ENCODE measurements at regions not wholly inside any gene's neighbourhood (a gene's known extent, or its start where the extent isn't known, plus 50 kb on each side); places are given as distances from the start of the nearest gene placed in this dataset.

DNA sequence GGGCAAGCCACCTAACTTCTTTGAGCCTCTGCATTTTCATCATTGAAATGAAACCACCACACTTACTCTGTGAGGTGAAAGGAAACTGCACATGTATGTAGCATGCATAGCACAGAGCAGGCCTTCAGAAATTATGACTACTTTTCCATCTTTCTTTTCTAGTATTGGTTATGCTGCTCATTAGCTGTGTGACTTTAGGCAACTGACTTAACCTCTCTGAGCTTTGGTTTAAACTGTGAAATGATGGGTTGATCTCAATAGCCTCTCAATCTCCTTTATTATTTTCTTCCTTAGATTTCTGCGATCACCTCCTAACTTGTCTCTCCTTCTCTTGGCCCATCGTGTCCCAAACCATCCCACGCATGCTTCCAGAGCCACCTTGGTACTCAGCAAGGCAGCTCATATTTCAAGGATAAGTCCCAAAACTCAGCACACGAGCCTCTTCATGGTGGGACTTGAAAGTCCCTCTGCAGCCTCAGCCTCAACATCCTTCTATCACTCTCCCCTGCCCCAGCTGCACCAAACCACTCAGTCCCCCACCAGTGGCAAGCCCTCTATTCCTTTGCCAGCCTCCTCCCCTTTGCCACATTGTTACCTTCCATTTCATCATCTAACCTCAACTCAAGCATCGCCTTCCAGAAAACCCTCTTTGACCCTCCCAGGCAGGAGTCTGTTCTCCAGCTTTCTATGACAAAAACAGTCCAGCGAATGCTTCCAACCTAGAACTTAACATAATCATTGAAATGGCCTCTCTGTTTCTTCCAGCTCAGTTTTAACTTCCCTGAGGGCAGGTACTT is 60.3 kb upstream of the DNAH5 start:
- DNase-seq (ENCODE audit: extremely low read depth, insufficient read length): no peak
- Histone ChIP-seq H3K27me3 (replicated peaks; ENCODE audit: control insufficient read depth, insufficient read depth, low read length) (no peaks in the 10 kb centered on the region), H3K4me3 (replicated peaks; ENCODE audit: low read depth, low read length) (no peak overlapping the region), H3K36me3 (ENCODE audit: control insufficient read depth, insufficient read depth, low read length) (no peaks in the 10 kb centered on the region)
- TF ChIP-seq, protein P1, sequence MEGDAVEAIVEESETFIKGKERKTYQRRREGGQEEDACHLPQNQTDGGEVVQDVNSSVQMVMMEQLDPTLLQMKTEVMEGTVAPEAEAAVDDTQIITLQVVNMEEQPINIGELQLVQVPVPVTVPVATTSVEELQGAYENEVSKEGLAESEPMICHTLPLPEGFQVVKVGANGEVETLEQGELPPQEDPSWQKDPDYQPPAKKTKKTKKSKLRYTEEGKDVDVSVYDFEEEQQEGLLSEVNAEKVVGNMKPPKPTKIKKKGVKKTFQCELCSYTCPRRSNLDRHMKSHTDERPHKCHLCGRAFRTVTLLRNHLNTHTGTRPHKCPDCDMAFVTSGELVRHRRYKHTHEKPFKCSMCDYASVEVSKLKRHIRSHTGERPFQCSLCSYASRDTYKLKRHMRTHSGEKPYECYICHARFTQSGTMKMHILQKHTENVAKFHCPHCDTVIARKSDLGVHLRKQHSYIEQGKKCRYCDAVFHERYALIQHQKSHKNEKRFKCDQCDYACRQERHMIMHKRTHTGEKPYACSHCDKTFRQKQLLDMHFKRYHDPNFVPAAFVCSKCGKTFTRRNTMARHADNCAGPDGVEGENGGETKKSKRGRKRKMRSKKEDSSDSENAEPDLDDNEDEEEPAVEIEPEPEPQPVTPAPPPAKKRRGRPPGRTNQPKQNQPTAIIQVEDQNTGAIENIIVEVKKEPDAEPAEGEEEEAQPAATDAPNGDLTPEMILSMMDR (IDR thresholded peaks at IDR 0.05; ENCODE audit: insufficient read depth, low read length, poor library complexity, severe bottlenecking): no peak

- no peak for DNase-seq (ENCODE audit: extremely low read depth, insufficient read length)
- Histone ChIP-seq H3K27me3 (replicated peaks; ENCODE audit: control insufficient read depth, insufficient read depth, low read length) (no peaks in the 10 kb centered on the region), H3K36me3 (ENCODE audit: control insufficient read depth, insufficient read depth, low read length) (no peaks in the 10 kb centered on the region), H3K4me3 (replicated peaks; ENCODE audit: low read depth, low read length) (no peak overlapping the region)
- TF ChIP-seq, protein P1 (IDR thresholded peaks at IDR 0.05; ENCODE audit: insufficient read depth, low read length, poor library complexity, severe bottlenecking): no peak
Observed at GRCh38 chr5:14003936-14004335, 59.4 kb upstream of the DNAH5 start.

GRCh38 chr5:14003513-14003912 is 59.0 kb upstream of the DNAH5 start:
- H3K27me3 ChIP-seq (replicated peaks; ENCODE audit: control insufficient read depth, insufficient read depth, low read length): no peaks in the 10 kb centered on the region
- no peaks in the 10 kb centered on the region for H3K36me3 ChIP-seq (ENCODE audit: control insufficient read depth, insufficient read depth, low read length)
- no peak for DNase-seq (ENCODE audit: extremely low read depth, insufficient read length)
- no peak overlapping the region for H3K4me3 ChIP-seq (replicated peaks; ENCODE audit: low read depth, low read length)
- TF ChIP-seq, protein P1 (IDR thresholded peaks at IDR 0.05; ENCODE audit: insufficient read depth, low read length, poor library complexity, severe bottlenecking): no peak

DNA sequence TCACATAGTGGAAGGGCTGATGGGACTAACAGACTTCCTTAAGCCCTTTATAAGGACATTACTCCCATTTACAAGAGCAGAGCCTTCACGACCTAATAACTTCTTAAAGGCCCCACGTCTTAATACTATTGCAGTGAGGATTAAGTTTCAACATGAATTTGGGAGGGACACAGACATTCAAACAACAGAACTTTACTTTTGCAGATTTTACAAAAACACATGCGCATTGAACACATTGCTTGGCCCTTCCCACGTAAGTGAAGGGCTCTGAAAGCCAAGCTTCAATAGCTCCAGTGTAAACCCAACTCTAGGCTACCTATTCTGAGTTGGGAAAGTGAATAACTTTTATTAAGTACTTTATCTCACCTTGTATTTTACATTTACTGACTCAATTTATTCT is 53.8 kb upstream of the DNAH5 start:
- Histone ChIP-seq H3K27me3 (replicated peaks; ENCODE audit: control insufficient read depth, insufficient read depth, low read length) (no peaks in the 10 kb centered on the region), H3K36me3 (ENCODE audit: control insufficient read depth, insufficient read depth, low read length) (no peaks in the 10 kb centered on the region), H3K4me3 (replicated peaks; ENCODE audit: low read depth, low read length) (no peak overlapping the region)
- TF ChIP-seq, protein P1 (IDR thresholded peaks at IDR 0.05; ENCODE audit: insufficient read depth, low read length, poor library complexity, severe bottlenecking): no peak
- DNase-seq (ENCODE audit: extremely low read depth, insufficient read length): no peak

DNA sequence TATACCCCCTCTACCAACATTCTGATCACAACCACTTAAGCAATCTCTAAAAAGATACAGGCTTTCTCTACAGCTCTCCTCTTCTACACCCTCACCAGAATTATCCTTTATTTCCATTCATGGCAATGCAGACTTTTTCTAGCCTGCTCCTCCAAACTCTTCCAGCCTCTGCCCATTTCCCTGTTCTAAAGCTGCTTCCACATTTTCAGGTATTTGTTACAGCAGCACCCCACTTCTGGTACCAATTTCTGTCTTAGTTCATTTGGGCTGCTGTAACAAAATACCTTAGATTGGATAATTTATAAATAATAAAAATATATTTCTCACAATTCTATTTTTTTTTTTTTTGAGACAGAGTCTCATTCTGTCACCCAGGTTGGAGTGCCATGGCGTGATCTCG is 53.0 kb upstream of the DNAH5 start:
- Histone ChIP-seq H3K4me3 (replicated peaks; ENCODE audit: low read depth, low read length) (no peak overlapping the region), H3K27me3 (replicated peaks; ENCODE audit: control insufficient read depth, insufficient read depth, low read length) (no peaks in the 10 kb centered on the region), H3K36me3 (ENCODE audit: control insufficient read depth, insufficient read depth, low read length) (no peaks in the 10 kb centered on the region)
- TF ChIP-seq, protein P1 (IDR thresholded peaks at IDR 0.05; ENCODE audit: insufficient read depth, low read length, poor library complexity, severe bottlenecking): no peak
- no peak for DNase-seq (ENCODE audit: extremely low read depth, insufficient read length)
